HepG2 (cell line): ENCODE measurements at regions not wholly inside any gene's neighbourhood (a gene's known extent, or its start where the extent isn't known, plus 50 kb on each side); places are given as distances from the start of the nearest gene placed in this dataset.

ENCODE experiments used
- ETV6 ChIP-seq: sonication (generic); formaldehyde crosslinking; conservative IDR thresholded peaks from 2 replicates; pipeline ENCODE4 v1.4.0; 2020; ENCODE audit warnings: missing genetic modification reagents
- EZH2 ChIP-seq: conservative IDR thresholded peaks from 2 replicates; pipeline ENCODE4 v1.6.1; 2012; ENCODE audit warnings: mild to moderate bottlenecking, low read depth, low read length, moderate library complexity
- KDM2A ChIP-seq: sonication (generic); formaldehyde crosslinking; IDR thresholded peaks from 2 replicates; pipeline ENCODE4 v1.4.0; 2020; ENCODE audit warnings: low read depth, missing genetic modification reagents, borderline replicate concordance
- POLR2AphosphoS5 ChIP-seq: IDR thresholded peaks from 2 replicates; pipeline ENCODE4 v1.6.1; 2012; ENCODE audit warnings: low read depth, low read length
- THAP9 ChIP-seq: sonication (generic); formaldehyde crosslinking; IDR thresholded peaks from 2 replicates; pipeline ENCODE4; 2020; ENCODE audit warnings: missing genetic modification reagents, mild to moderate bottlenecking, borderline replicate concordance
- TRAFD1 ChIP-seq: sonication (generic); formaldehyde crosslinking; IDR thresholded peaks from 2 replicates; pipeline ENCODE4 v1.5.1; 2020; ENCODE audit warnings: missing genetic modification reagents, mild to moderate bottlenecking, borderline replicate concordance
- USF2 ChIP-seq, 2 experiments: sonication (generic) in 1 of 2; formaldehyde crosslinking in 1 of 2; IDR thresholded peaks; 2 replicates each; pipeline versions ENCODE4 v1.5.1 to v1.6.1; 2011 to 2020; ENCODE audit warnings: borderline replicate concordance in 1 of 2, low read depth in 1 of 2, low read length in 1 of 2, mild to moderate bottlenecking in 1 of 2, missing genetic modification reagents in 1 of 2, moderate library complexity in 1 of 2
- ZNF224 ChIP-seq: sonication (generic); formaldehyde crosslinking; IDR thresholded peaks from 2 replicates; pipeline ENCODE4 v1.5.0; 2020; ENCODE audit warnings: mild to moderate bottlenecking, missing genetic modification reagents
- ZNF235 ChIP-seq: sonication (generic); formaldehyde crosslinking; IDR thresholded peaks from 2 replicates; pipeline ENCODE4 v1.8.1; 2023; ENCODE audit warnings: mild to moderate bottlenecking, missing genetic modification reagents, borderline replicate concordance
- ZNF441 ChIP-seq: sonication (generic); formaldehyde crosslinking; IDR thresholded peaks from 2 replicates; pipeline ENCODE4 v1.7.0; 2021; ENCODE audit warnings: missing genetic modification reagents, borderline replicate concordance
- TF ChIP-seq, protein P1 (sequence below): sonication (generic); formaldehyde crosslinking; IDR thresholded peaks from 2 replicates; pipeline ENCODE4 v1.5.0; 2020; ENCODE audit warnings: mild to moderate bottlenecking, missing genetic modification reagents, moderate library complexity
- TF ChIP-seq, protein P2 (sequence below): sonication (generic); formaldehyde crosslinking; IDR thresholded peaks from 2 replicates; pipeline ENCODE4 v1.9.0; 2021; ENCODE audit warnings: missing genetic modification reagents, borderline replicate concordance

GRCh38 chr5:40025586-40025985, 600.8 kb upstream of the DAB2 start:
- TF ChIP-seq, protein P1, sequence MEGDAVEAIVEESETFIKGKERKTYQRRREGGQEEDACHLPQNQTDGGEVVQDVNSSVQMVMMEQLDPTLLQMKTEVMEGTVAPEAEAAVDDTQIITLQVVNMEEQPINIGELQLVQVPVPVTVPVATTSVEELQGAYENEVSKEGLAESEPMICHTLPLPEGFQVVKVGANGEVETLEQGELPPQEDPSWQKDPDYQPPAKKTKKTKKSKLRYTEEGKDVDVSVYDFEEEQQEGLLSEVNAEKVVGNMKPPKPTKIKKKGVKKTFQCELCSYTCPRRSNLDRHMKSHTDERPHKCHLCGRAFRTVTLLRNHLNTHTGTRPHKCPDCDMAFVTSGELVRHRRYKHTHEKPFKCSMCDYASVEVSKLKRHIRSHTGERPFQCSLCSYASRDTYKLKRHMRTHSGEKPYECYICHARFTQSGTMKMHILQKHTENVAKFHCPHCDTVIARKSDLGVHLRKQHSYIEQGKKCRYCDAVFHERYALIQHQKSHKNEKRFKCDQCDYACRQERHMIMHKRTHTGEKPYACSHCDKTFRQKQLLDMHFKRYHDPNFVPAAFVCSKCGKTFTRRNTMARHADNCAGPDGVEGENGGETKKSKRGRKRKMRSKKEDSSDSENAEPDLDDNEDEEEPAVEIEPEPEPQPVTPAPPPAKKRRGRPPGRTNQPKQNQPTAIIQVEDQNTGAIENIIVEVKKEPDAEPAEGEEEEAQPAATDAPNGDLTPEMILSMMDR (CRISPR knock-in tag), result no peak
- TF ChIP-seq TRAFD1 (CRISPR knock-in tag) (no peak), USF2 (IDR thresholded peaks at IDR 0.05; ENCODE audit: low read depth, low read length) (no peak), USF2 (CRISPR knock-in tag; IDR thresholded peaks at IDR 0.05; ENCODE audit: borderline replicate concordance) (no peak), POLR2AphosphoS5 (no peak), EZH2 (no peak), ETV6 (CRISPR knock-in tag) (no peak), KDM2A (CRISPR knock-in tag) (no peak), ZNF224 (CRISPR knock-in tag) (no peak), ZNF235 (CRISPR knock-in tag) (no peak), THAP9 (no peak), ZNF441 (CRISPR knock-in tag) (no peak)
- TF ChIP-seq, protein P2, sequence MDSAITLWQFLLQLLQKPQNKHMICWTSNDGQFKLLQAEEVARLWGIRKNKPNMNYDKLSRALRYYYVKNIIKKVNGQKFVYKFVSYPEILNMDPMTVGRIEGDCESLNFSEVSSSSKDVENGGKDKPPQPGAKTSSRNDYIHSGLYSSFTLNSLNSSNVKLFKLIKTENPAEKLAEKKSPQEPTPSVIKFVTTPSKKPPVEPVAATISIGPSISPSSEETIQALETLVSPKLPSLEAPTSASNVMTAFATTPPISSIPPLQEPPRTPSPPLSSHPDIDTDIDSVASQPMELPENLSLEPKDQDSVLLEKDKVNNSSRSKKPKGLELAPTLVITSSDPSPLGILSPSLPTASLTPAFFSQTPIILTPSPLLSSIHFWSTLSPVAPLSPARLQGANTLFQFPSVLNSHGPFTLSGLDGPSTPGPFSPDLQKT (CRISPR knock-in tag), result no peak
